ENCODE measurements at regions not wholly inside any gene's neighbourhood (a gene's known extent, or its start where the extent isn't known, plus 50 kb on each side); places are given as distances from the start of the nearest gene placed in this dataset.

DNA sequence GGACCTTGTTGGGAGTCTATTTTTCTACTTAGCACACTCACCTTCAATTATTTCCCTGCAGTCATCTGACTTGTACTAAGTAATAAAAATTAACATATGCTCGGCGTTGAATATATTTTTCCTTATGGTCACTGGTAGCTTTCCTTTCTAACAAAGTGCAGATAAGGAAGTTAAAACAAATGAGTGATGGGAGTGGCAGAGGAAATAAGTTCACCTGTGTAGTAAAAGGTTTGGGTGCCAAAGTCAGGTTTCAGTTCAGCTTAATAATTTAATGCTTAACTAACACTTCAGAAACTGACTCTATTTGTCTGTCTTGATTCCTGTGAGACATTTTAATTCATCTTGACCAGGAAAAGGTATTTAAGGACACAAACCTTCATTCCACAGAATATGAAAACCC lies 184.4 kb downstream of the PCDH7 start:
- no peak for TF ChIP-seq TCF12 (IDR thresholded peaks at IDR 0.05; ENCODE audit: low read depth)

DNA sequence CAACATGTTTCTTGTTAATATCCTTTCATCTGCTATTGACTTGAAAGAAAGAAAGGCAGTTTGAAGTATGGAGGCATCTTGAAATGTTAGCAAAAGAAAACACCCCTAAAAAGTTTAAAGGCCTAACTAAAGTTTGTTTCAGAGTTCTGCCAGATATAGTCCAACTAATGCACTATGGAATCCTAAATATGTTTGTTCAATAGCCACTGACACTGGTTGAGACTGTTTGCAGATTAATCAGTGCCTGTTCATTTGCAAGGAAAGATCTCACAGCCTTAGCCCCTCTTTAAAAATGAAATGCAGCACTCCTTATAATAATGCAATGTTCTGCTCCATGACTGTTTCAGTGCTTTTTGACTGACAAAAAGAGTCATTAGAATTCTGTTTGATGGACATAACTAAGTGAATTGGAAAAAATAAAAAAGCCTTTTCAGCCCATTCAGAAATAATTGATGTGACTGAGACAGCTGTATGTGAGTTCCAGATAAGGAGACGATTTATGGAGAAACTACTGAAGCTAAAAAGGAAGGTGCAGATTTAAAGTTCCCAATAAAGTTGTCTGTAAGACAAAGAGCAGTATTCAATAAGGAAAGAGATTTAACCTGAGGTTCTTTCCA lies 192.0 kb downstream of the PCDH7 start:
- TF ChIP-seq, protein P1, sequence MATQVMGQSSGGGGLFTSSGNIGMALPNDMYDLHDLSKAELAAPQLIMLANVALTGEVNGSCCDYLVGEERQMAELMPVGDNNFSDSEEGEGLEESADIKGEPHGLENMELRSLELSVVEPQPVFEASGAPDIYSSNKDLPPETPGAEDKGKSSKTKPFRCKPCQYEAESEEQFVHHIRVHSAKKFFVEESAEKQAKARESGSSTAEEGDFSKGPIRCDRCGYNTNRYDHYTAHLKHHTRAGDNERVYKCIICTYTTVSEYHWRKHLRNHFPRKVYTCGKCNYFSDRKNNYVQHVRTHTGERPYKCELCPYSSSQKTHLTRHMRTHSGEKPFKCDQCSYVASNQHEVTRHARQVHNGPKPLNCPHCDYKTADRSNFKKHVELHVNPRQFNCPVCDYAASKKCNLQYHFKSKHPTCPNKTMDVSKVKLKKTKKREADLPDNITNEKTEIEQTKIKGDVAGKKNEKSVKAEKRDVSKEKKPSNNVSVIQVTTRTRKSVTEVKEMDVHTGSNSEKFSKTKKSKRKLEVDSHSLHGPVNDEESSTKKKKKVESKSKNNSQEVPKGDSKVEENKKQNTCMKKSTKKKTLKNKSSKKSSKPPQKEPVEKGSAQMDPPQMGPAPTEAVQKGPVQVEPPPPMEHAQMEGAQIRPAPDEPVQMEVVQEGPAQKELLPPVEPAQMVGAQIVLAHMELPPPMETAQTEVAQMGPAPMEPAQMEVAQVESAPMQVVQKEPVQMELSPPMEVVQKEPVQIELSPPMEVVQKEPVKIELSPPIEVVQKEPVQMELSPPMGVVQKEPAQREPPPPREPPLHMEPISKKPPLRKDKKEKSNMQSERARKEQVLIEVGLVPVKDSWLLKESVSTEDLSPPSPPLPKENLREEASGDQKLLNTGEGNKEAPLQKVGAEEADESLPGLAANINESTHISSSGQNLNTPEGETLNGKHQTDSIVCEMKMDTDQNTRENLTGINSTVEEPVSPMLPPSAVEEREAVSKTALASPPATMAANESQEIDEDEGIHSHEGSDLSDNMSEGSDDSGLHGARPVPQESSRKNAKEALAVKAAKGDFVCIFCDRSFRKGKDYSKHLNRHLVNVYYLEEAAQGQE (IDR thresholded peaks at IDR 0.05; ENCODE audit: low read depth): no peak
- no peak for TF ChIP-seq NFIC (IDR thresholded peaks at IDR 0.05)
- TF ChIP-seq TEAD4 (IDR thresholded peaks at IDR 0.05): no peak
- no peak for TF ChIP-seq CEBPB (IDR thresholded peaks at IDR 0.05)
- TF ChIP-seq CREB1 (IDR thresholded peaks at IDR 0.05; ENCODE audit: low read depth): no peak
- no peak for TF ChIP-seq YY1 (IDR thresholded peaks at IDR 0.05; ENCODE audit: low read depth)
- TF ChIP-seq EGR1 (IDR thresholded peaks at IDR 0.05): no peak
- TF ChIP-seq, protein P2, sequence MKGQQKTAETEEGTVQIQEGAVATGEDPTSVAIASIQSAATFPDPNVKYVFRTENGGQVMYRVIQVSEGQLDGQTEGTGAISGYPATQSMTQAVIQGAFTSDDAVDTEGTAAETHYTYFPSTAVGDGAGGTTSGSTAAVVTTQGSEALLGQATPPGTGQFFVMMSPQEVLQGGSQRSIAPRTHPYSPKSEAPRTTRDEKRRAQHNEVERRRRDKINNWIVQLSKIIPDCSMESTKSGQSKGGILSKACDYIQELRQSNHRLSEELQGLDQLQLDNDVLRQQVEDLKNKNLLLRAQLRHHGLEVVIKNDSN (IDR thresholded peaks at IDR 0.05): no peak
- no peak for TF ChIP-seq TCF12 (IDR thresholded peaks at IDR 0.05; ENCODE audit: low read depth)
- no peak for TF ChIP-seq TAF1 (IDR thresholded peaks at IDR 0.05; ENCODE audit: low read depth)
- no peak for TF ChIP-seq FOXM1 (IDR thresholded peaks at IDR 0.05; ENCODE audit: borderline replicate concordance, low read depth)

DNA sequence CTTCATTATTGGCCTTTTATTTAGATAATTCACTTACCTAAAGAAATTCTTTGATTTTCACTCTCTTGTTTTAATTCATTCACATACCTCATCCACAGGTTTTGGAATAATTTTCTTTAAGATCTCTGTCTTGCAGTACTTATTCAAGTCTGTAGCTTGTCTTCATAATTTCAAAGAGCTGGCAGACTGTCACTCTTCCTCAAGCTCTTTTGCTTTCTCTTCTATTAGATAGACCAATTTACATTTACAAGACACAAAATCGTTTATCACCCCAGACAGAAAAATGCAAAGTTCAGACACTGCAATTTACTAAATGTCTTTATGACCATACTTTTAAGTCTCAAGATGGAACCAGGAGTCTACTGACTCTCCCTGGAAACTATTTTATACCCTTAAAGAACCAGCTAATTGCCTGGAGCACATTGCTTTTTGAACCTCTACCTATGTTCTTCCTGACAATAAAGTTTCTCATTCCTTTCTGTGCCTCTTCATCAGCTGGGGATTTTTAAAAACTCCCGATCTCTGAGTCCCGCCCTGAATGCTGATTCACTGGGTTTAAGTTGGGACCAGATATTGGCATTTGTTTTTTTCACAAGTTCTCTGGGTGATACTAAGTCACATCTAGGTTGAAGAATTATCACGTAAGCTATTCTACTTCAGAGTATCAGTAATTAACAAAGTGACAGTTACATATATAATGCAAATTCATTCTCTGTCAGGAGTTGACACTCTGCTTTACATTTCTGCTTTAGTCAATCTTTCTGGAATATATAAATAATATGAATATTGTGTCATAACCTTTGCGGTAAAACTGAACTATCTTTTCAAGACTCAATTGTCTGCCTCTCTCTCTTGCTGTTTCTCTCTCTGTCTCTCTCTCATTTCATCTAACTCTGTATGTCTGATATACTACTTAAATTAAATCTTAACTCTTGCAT lies 196.4 kb downstream of the PCDH7 start:
- TF ChIP-seq, protein P2 (IDR thresholded peaks at IDR 0.05): no peak
- TF ChIP-seq TEAD4 (IDR thresholded peaks at IDR 0.05): no peak
- no peak for TF ChIP-seq YY1 (IDR thresholded peaks at IDR 0.05; ENCODE audit: low read depth)

DNA sequence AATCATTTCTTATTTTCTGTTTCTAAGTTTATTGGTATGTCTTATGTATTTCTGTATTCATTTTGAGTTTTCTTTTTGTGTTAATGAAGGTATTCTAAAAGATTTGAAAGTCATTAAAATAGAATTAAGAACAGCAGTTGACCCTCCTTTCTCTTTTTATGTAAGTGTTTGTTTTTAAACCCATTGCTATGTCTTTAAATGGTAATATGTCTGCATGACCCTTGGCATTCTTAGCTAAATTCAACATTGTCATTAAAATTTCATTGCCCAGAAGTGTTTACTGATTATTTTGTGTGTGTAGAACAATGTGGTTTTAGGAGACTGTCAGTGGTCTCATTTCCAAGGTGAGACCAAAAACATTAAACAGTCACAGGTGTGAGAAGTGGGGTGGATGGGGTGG lies 197.8 kb downstream of the PCDH7 start:
- TF ChIP-seq CREB1 (IDR thresholded peaks at IDR 0.05; ENCODE audit: low read depth) (no peak), EGR1 (IDR thresholded peaks at IDR 0.05) (no peak), FOXM1 (IDR thresholded peaks at IDR 0.05; ENCODE audit: borderline replicate concordance, low read depth) (no peak), CEBPB (IDR thresholded peaks at IDR 0.05) (no peak), TCF12 (IDR thresholded peaks at IDR 0.05; ENCODE audit: low read depth) (no peak), TAF1 (IDR thresholded peaks at IDR 0.05; ENCODE audit: low read depth) (no peak), NFIC (IDR thresholded peaks at IDR 0.05) (no peak), TEAD4 (IDR thresholded peaks at IDR 0.05) (no peak), EP300 (IDR thresholded peaks at IDR 0.05; ENCODE audit: borderline replicate concordance) (no peak), ZBTB7A (IDR thresholded peaks at IDR 0.05; ENCODE audit: low read depth) (no peak), RAD21 (IDR thresholded peaks at IDR 0.05; ENCODE audit: low read depth) (no peak), YY1 (IDR thresholded peaks at IDR 0.05; ENCODE audit: low read depth) (no peak)
- TF ChIP-seq, protein P3, sequence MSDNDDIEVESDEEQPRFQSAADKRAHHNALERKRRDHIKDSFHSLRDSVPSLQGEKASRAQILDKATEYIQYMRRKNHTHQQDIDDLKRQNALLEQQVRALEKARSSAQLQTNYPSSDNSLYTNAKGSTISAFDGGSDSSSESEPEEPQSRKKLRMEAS (IDR thresholded peaks at IDR 0.05): no peak
- TF ChIP-seq, protein P1 (IDR thresholded peaks at IDR 0.05; ENCODE audit: low read depth): no peak
- TF ChIP-seq, protein P2 (IDR thresholded peaks at IDR 0.05): no peak

DNA sequence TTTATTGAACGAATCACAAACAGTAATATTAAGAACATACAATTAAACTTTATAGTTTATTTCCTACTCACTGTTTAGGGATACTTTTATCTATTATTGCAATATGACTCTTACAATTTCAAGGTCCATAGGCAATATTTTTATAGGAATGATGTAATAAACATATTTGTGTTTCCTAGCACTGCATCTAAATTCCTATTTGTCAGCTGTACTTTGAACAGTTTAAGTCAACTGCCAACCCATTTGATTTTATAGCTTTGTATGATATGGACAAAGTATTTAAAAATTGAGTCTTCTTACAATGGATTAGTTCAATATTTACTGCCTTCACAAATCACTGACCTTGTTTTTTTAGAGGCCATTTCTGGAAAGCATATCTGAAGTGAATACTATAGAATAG lies 199.3 kb downstream of the PCDH7 start:
- TF ChIP-seq, protein P1 (IDR thresholded peaks at IDR 0.05; ENCODE audit: low read depth): no peak
- TF ChIP-seq CREB1 (IDR thresholded peaks at IDR 0.05; ENCODE audit: low read depth): no peak
- no peak for TF ChIP-seq ZBTB7A (IDR thresholded peaks at IDR 0.05; ENCODE audit: low read depth)
- TF ChIP-seq TCF12 (IDR thresholded peaks at IDR 0.05; ENCODE audit: low read depth): no peak
- TF ChIP-seq, protein P2 (IDR thresholded peaks at IDR 0.05): no peak
- no peak for TF ChIP-seq FOXM1 (IDR thresholded peaks at IDR 0.05; ENCODE audit: borderline replicate concordance, low read depth)
- no peak for TF ChIP-seq EP300 (IDR thresholded peaks at IDR 0.05; ENCODE audit: borderline replicate concordance)
